GM18858 (cell line): ENCODE measurements at regions not wholly inside any gene's neighbourhood (a gene's known extent, or its start where the extent isn't known, plus 50 kb on each side); places are given as distances from the start of the nearest gene placed in this dataset.

ENCODE experiments used
- ATAC-seq: cut with Tn5 transposase; IDR thresholded peaks from one replicate; pipeline ENCODE4 v1.9.1; 2021; ENCODE audit not compliant: unreplicated experiment

DNA sequence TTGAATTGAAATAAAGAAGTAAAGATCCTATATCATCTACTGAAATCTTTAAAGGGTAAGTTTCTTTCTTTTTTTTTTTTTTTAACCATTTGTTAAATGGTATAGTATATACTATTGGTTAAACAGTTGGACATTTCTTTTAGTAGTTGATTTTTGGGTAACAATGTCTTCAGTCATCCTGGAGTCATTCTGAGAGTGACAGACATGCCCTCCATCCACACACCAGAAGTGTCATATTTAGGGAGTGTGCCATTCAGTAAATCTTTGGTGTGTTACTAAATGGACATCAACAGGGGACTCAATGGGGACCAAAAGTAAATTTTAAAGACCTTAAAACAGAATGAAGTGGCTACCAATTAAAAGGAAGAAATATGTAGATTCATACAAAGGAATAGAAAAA lies 50.8 kb upstream of the SLC39A10 start:
- ATAC-seq = no peak

DNA sequence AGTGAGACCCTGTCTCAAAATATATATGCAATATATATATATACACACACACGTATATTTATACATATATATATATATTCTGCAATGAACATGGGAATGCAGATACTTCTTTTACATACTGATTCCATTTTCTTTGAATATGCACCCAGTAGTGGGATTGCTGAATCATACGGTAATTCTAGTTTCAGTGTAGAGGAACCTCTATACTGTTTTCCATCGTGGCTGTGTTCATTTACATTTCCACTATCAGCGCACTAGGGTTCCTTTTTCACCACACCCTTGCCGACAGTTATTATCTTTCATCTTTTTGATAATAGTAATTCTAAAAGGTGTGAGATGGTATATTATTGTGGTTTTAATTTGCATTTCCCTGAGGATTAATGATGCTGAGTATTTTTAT lies 52.3 kb upstream of the SLC39A10 start:
- ATAC-seq = no peak

DNA sequence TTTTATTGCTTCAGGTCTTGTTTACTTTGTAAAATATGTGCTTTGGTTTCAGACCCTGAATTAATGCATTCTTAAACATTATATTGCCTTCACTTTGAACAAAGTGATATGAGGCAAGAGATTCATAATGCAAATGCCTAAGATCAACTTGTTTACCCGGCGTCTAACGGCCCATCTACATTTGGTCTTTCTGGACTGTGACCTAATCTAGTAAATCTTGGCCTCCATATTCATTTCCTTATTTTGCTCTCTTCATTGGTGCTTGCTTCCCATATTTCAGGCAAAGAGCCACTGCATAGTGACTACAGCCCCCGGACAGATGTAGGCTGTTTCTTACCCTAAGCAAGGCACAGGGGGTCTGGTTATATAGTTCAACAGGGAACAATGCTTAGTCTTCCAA lies 53.0 kb upstream of the SLC39A10 start:
- ATAC-seq = no peak

DNA sequence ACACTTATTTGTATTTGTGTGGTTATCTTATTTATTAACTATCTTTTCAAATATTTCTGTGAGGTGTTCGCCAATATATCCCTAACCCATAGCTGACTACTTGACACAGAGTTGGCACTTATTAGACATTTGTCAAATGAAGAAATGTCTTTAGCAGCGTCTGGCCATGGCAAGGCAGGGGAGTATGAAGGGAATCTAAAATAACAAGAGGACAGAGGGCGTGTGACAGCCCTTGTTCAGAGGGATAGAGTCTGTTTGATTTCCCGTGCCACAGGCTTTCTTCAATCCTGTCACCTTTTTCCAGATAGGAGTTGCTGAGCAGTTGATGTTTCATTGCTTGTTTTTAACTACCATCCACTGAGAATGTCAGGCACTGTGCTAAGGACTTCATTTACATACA lies 53.6 kb upstream of the SLC39A10 start:
- no peak for ATAC-seq

DNA sequence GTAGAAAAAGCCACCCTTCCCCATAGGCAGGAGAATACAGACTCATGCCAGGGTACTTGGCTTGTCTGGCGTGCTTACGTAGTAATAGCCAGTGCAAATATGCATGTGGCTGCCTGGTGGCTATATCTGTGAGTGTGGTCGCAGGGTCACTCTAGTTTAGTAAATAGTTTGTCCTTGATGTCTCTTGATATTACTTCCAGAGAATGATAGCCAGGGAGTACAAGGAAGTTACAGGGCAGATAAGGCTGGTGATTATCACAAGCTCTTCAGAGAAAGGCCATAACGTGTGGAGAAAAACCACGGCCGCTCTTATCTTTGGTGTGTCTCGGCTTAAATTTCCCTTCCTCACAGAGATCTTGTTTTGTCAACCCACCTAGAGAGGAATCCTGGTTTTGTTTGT lies 54.3 kb upstream of the SLC39A10 start:
- no peak for ATAC-seq

DNA sequence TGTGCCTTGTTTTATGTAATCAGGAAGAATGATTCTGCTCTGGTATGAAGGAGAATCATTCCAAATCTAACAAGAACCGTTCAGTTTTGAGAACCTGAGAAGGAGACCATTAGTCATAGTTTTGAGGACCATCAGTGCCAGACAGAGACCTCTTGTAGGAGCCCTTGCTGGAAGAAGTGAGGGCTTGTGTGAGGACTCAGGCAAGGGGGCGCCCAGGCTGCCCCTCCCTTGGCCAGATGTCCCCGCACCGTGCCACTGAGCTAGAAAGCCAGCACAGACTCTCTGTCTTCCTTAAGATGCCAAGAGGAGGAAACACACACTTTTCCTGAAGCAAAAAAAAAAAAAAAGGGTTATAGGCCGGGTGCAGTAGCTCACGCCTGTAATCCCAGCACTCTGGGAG lies 55.7 kb upstream of the SLC39A10 start:
- ATAC-seq = no peak

DNA sequence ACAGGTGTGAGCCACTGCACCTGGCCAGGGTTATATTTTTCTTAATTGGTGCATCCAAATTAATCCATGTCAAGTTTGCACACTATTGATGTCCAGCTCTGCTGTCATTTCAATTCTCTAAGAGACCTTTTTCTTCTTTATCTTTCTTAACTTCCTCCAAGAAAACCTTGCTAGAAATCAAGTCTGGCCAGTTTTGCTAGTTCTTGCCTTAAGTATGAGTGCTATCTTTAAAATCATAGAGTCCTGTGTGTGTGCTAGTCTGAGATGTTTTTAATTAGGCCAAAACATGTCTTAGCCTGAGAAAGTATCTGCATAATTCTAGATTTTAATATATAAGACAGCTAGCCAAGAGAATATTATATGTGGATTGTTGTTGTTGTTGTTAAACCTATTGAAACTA lies 56.2 kb upstream of the SLC39A10 start:
- no peak for ATAC-seq

DNA sequence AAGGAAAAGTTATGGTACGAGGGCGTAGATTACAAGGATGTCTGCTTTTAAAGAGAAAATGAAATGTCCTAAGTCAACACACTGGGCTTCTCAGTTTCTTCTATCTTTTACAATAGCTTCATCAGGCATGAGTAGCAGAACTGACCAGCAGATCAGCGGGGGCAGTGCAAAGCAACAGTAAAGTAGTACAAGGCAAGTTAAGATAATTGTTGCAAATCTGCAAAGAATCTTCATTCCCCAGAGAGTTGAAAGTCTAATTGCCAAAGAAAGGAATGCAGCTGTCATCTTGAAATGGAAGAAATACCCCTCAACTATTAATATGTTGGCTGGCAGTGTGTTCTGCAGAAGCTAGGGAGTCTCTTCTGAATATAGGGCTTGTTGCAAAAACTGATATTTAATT lies 60.2 kb upstream of the SLC39A10 start:
- ATAC-seq = no peak

DNA sequence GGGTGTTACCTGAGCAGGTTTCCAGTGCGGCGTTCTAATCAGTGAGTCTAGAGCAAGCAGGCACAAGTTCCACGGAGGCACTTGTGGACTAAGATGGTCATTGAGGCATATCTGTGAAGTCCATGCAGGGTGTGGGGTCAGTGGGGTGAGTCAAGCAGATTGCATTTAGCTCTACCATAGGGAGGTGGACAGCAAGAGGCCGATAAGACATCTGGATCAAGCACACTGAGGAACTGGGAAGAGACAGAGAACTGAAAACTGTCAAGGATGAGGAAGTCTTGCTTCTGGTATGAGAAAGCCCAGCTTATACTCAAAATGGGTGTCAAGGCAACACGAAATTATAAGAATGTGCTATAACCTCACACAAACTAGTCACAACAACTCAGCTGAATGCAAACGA lies 61.2 kb upstream of the SLC39A10 start:
- no peak for ATAC-seq

DNA sequence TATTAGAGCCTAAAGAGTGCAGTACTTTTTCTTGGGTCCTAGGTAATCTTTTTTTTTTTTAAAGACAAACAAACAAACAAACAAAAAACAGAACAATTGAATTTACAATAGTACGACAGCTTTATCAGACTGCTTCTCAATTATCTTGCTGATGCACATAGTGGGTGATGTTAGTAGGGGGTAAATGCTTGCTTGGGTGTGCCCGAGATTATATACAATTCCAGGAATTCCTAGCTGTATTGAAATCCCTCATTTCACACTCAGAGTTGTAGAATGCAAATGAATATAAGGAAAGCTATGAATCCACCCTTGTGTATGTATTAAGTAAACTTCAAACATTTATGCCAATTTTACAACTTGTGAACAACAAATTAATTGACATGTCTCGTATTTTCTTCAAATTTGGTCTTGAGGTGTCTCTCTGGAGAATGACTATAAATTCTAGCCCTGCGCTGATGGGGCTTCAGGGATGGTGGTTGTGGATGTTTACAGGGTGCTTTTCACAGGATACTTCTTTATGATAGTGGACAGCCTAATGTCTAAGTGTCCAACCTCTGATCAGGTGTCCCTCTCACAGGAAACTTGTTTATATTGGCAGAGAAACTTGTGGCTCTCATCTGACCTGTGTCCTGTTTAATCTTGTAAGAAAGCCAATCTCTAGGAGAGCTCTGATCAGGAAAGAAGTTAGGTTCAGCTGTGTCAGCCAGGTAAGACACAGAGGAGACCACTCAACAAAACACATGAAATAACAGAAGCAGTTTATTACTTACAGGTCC lies 61.9 kb upstream of the SLC39A10 start:
- ATAC-seq = no peak

DNA sequence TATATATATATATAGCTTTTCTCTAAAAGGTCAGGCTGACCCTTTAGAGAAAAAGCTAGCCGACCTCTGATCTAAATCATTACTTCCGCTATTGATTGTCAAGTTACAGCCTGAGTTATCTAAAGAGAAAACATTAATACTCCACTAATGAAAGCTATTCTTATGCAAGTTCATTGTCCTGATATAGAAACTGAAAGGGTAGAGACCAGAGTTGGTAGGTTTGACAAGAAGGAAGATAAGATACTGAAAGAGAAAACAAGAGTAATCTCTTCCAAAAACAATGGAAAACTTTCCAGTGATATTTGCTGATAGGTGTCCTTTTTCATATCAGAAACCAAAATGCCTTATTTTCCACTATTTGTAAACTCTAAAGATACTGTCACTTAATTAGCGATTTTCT lies 62.8 kb upstream of the SLC39A10 start:
- peak; percentile 45 for ATAC-seq

DNA sequence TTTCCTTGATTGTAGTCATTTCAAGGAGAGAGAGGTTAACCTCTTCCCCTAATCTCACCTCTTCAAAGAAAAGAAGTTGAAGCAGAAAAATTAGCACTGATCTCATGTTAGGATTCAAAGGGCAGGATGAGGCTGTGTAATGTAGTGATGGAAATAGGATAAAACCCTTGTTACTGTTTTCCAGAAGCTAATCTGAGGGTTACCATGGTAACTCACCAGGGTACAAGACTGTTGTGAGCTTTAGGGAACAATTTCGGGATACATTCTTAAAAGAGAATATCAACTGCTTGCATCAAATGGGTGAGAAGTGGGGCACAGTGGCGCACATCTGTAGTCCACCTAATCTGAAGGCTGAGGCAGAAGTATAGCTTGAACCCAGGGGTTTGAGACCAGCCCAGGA lies 64.9 kb upstream of the SLC39A10 start:
- ATAC-seq = no peak

DNA sequence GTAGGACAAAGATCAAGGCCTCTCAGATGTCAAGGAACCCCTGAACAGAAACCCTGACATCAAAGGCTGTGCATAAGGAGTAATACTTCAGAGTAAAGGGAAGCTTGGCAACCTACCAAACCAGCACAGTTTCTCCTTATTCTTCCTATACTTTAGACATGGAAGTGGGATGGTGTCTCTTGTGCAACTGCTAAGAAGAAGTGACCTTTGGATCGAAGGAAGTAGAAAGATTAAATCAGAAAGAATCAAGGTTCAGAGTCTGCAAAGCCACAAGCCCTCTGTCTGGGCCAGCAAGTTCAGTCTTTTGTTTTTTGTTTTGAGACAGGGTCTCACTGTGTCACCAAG lies 66.2 kb upstream of the SLC39A10 start:
- no peak for ATAC-seq

DNA sequence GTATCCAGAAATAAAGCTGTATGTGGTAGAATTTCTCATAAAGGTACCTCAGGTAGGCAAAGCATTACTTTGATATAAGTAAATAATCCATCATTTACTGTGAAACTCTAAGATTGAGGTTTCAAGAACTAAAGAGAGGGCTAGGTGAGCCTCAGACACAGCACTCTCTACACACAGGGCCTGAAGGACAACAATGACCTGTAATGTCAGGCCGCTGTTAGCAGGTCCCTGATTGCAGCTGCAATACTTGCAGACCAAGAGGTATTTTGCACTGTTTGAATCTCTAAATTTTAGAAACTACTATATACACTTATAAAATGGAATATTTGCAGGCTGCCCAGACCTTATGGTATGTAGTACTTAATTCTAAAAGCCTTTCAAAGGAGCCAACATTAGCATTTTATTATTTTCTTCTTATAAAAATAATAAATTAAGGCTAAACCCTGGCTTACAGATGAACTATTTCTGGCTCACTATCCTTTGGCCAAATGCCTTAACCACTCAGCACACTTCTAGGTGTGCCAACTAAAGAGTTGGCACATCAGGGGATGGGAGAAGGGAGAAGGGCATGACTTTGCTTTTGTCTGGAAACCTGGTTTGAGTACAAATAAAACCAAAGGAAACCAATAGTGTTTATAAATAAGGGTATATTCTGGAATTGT lies 66.7 kb upstream of the SLC39A10 start:
- ATAC-seq = no peak

DNA sequence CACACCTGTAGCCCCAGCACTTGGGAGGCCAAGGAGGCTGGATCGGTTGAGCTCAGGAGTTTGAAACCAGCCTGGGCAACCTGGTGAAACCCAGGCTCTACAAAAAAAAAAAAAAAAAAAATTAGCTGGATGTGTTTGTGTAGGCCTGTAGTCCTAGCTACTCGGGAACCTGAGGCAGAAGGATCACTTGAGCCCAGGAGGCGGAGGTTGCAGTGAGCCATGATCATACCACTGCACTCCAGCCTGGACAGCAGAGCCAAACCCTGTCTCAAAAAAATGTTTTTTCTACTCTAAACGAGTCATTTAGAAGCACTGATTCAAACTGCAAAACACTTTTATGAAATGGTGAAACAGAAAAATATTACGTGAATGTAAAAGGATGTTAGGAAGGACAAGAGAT lies 69.1 kb upstream of the SLC39A10 start:
- no peak for ATAC-seq

DNA sequence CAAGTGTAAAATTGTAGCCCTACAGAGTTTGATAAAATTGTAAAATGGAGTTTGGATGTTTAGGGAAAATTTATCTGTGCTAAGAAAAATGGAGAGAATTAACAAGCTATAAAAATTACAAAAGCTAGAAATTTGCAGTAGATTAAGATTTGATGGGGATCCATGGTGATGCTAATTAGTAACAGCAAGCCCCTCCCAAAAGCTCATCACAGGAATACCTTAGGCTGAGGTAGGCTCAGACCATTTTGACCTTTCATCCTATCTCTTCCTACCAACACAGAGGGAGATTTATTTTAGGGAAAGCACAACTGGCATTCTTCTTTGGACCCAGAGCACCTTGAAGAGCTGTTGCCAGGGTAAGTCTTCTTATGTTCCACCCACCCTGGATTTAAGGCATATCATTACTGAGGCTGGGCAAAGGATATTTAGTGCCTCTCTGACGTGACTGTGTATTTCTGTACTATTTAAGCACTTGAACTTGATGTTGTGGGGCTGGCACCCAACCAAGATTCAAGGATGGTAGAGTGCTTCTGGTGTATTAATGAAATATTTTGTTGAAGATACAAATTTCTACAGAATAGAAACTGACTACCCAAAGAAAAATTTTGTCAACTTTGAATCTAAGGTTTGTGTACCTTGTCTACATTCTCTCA lies 70.8 kb upstream of the SLC39A10 start:
- ATAC-seq = no peak

DNA sequence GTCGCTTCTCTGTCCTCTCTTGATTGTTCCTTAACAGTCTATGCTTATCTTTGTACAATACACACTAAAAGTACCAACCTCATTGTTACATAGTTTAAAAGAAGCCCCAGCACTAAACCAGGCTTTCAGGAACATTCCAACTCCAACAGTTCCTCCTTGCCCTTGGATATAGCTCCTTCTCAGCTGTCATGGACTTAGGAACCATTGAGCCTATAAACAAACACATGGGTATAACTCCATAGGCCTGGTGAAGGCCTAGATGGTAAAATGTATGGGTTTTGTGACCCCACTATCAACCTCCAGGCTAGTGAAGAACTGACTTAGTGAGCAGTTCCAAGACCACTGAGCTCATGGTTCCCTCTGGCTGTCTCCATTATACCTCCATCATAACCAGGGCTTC lies 74.8 kb upstream of the SLC39A10 start:
- no peak for ATAC-seq

DNA sequence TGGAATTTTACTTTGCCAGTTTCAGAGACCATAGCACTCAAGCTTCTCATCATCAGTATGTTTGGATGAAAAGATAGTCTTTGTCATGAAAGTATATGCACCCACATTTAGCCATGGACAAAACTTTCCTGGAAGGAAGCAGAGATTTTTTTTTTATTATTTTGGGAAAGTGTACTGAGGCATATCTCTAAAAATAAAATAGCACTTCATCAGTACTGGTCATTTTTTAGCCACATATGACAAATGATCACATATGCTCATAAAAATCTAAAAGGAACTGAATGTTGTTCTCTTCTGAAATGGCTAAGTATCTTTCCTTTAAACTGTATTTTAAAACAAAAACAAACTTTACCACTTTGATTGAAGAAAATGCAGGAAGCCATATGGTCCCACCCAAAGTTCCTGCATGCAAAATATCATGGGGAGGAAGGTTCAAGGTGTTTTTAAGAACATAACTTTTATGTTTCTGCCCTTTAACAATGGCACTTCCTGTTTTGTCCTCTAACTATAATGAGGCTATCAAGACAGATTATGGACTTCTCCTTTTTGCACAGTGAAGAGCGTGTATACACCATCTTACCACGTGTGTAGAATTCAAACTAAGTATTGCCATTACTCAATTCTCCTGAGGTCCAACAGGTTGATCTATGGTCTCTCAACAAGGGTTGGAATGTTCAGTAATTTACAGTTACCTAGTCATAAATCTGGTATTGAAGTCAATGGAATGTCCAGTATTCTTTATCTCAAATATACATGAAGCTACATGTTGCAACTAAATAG lies 77.1 kb upstream of the SLC39A10 start:
- ATAC-seq = peak; percentile 63

DNA sequence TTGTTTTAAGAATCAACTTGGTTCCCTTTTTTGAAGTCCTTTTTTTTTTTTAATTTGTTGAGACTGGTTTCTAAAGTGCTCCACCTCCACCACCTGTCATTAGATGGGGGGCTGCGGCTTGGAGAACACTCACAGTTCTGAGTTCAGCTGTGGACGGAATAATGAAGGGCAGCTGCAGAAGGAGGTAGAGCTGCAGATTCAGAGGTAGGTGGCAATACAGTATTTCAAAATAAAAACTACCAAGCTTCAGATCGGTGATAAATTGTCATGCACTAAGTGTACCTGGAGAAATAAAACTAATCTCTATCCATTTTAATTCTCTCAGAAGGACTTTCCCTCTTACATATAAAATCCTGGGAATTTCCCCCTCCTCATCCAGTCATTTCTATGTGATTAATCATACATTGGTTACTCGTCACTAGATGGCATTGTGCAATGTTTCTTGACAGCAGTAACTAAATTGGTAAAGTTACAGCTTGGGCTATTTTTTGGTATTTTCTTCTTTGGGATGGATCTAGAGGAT lies 81.1 kb upstream of the SLC39A10 start:
- peak; percentile 56 for ATAC-seq

DNA sequence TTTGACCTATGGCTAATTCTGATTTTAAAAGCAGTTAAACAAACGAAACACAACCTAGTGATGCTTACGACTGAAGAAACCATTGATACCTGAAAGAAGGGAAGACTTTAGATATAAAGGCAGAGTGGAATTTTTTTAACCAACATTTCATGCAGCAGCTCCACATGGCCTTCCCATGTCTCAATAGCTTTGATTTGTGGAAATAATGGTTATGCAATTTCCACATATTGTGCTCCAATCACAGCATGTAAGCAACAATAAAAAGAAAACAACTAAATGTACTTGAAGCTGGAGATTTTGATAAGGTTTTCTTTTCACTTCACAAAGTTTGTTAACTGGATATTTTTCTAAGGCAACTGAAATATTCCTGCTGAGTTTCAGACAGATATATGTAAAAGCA lies 82.0 kb upstream of the SLC39A10 start:
- ATAC-seq = no peak

DNA sequence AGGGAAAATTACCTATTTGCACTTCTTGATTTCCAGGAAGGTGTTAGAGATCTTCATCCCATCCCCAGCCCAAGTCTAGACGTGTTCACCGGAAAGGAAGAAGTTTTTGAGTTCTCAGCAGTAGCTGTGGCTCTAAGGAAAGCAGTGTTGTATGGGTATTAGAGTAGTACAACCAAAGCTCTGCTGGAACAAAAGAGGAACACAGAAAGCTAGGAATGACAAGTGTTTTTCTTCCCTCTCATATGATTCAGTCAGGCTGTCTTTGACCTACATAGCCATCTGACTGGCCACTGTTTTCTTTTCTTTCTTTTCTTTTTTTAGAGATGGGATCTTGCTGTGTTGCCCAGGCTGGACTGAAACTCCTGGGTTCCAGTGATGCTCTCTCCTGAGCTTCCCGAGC lies 82.7 kb upstream of the SLC39A10 start:
- ATAC-seq = no peak
